Esophagus muscularis mucosa (tissue), 3 donors: ENCODE measurements at regions not wholly inside any gene's neighbourhood (a gene's known extent, or its start where the extent isn't known, plus 50 kb on each side); places are given as distances from the start of the nearest gene placed in this dataset.

ENCODE experiments used
- CTCF ChIP-seq, 3 experiments: fragments of 200-600 bp in 2 of 3; fragments of 450-650 bp in 1 of 3; sonication (generic) in 2 of 3; IDR thresholded peaks; one replicate each; pipeline ENCODE4 v1.5.1; 2017 to 2019; ENCODE audit warnings: antibody characterized with exemption in 3 of 3, mild to moderate bottlenecking in 2 of 3, moderate library complexity in 1 of 3
- POLR2A ChIP-seq: fragments of 450-650 bp; IDR thresholded peaks from one replicate; pipeline ENCODE4 v1.6.1; 2017; ENCODE audit warnings: antibody characterized with exemption, moderate library complexity, mild to moderate bottlenecking, low read depth
- POLR2AphosphoS5 ChIP-seq, 2 donors: sonication (generic); formaldehyde crosslinking; IDR thresholded peaks; one replicate each; pipeline ENCODE4 v1.6.1; 2017; ENCODE audit warnings: antibody characterized with exemption in 2 of 2

DNA sequence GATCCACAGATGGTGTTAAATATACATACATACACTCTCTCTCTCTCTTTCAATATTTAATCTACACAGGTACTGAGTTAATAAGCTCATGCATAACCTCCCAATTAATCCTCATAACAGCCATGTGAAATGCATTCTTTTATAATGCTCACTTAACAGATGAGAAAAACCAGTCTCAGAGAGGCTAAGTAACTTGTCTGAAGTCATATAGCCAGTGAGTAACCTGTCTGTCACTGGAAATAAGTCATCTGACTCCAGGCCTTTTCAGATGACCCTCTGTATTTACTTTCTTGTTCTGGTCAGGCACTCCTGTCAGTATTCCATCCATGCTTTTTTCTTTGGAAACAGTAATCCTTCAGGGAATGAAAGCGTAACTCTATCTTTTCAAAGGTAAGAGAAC, 594.0 kb upstream of the TENM4 start:
- TF ChIP-seq CTCF (IDR thresholded peaks at IDR 0.05) (no peak), POLR2A (no peak), POLR2AphosphoS5 (IDR thresholded peaks at IDR 0.05) (no peak)
